ENCODE measurements at regions not wholly inside any gene's neighbourhood (a gene's known extent, or its start where the extent isn't known, plus 50 kb on each side); places are given as distances from the start of the nearest gene placed in this dataset.

- in situ Hi-C loops (cut with HindIII; ENCODE audit: low pct_unique_long_range_greater_than_20kb, low sequenced_read_pairs) = no loop called here
- no peak for DNase-seq (ENCODE audit: low read depth in 1 of 2, low spot score in 1 of 2)
- TF ChIP-seq JUND (IDR thresholded peaks at IDR 0.05; ENCODE audit: low read depth) = no peak
These were observed 100.8 kb upstream of the MYCN start for GRCh38 chr2:15839426-15840124.

GRCh38 chr2:15840148-15840547, 100.2 kb upstream of the MYCN start:
- DNase-seq (ENCODE audit: low read depth in 1 of 2, low spot score in 1 of 2) = no peak
- in situ Hi-C loops (cut with HindIII; ENCODE audit: low pct_unique_long_range_greater_than_20kb, low sequenced_read_pairs) = no loop called here
- TF ChIP-seq JUND (IDR thresholded peaks at IDR 0.05; ENCODE audit: low read depth) = no peak

- TF ChIP-seq JUND (IDR thresholded peaks at IDR 0.05; ENCODE audit: low read depth) = no peak
- DNase-seq (ENCODE audit: low read depth in 1 of 2, low spot score in 1 of 2) = no peak
- in situ Hi-C loops (cut with HindIII; ENCODE audit: low pct_unique_long_range_greater_than_20kb, low sequenced_read_pairs) = no loop called here
These were observed 99.4 kb upstream of the MYCN start for GRCh38 chr2:15840969-15841368.

GRCh38 chr2:15841776-15842560, 98.4 kb upstream of the MYCN start:
- no peak for TF ChIP-seq JUND (IDR thresholded peaks at IDR 0.05; ENCODE audit: low read depth)

GRCh38 chr2:15842758-15843666, 97.3 kb upstream of the MYCN start:
- TF ChIP-seq JUND (IDR thresholded peaks at IDR 0.05; ENCODE audit: low read depth) = no peak
- in situ Hi-C loops (cut with HindIII; ENCODE audit: low pct_unique_long_range_greater_than_20kb, low sequenced_read_pairs) = no loop called here
- no peak for DNase-seq (ENCODE audit: low read depth in 1 of 2, low spot score in 1 of 2)

More at GRCh38 chr2:15841776-15842560, 98.4 kb upstream of the MYCN start:
- in situ Hi-C loops (cut with HindIII; ENCODE audit: low pct_unique_long_range_greater_than_20kb, low sequenced_read_pairs) = no loop called here
- DNase-seq (ENCODE audit: low read depth in 1 of 2, low spot score in 1 of 2) = no peak

- no peak for TF ChIP-seq JUND (IDR thresholded peaks at IDR 0.05; ENCODE audit: low read depth)
- in situ Hi-C loops (cut with HindIII; ENCODE audit: low pct_unique_long_range_greater_than_20kb, low sequenced_read_pairs) = no loop called here
- no peak for DNase-seq (ENCODE audit: low read depth in 1 of 2, low spot score in 1 of 2)
These were observed 96.0 kb upstream of the MYCN start for GRCh38 chr2:15844211-15844801.

GRCh38 chr2:15845294-15845693, 95.1 kb upstream of the MYCN start:
- no peak for DNase-seq (ENCODE audit: low read depth in 1 of 2, low spot score in 1 of 2)
- in situ Hi-C loops (cut with HindIII; ENCODE audit: low pct_unique_long_range_greater_than_20kb, low sequenced_read_pairs) = no loop called here
- no peak for TF ChIP-seq JUND (IDR thresholded peaks at IDR 0.05; ENCODE audit: low read depth)

GRCh38 chr2:15845737-15846405, 94.5 kb upstream of the MYCN start:
- no peak for TF ChIP-seq JUND (IDR thresholded peaks at IDR 0.05; ENCODE audit: low read depth)
- no peak for DNase-seq (ENCODE audit: low read depth in 1 of 2, low spot score in 1 of 2)
- in situ Hi-C loops (cut with HindIII; ENCODE audit: low pct_unique_long_range_greater_than_20kb, low sequenced_read_pairs) = no loop called here

GRCh38 chr2:15846626-15847025, 93.7 kb upstream of the MYCN start:
- no peak for DNase-seq (ENCODE audit: low read depth in 1 of 2, low spot score in 1 of 2)
- no peak for TF ChIP-seq JUND (IDR thresholded peaks at IDR 0.05; ENCODE audit: low read depth)
- in situ Hi-C loops (cut with HindIII; ENCODE audit: low pct_unique_long_range_greater_than_20kb, low sequenced_read_pairs) = no loop called here

- in situ Hi-C loops (cut with HindIII; ENCODE audit: low pct_unique_long_range_greater_than_20kb, low sequenced_read_pairs) = no loop called here
- TF ChIP-seq JUND (IDR thresholded peaks at IDR 0.05; ENCODE audit: low read depth) = no peak
- DNase-seq (ENCODE audit: low read depth in 1 of 2, low spot score in 1 of 2) = no peak
These were observed 89.8 kb upstream of the MYCN start for GRCh38 chr2:15850534-15850933.

GRCh38 chr2:15851076-15851693, 89.2 kb upstream of the MYCN start:
- in situ Hi-C loops (cut with HindIII; ENCODE audit: low pct_unique_long_range_greater_than_20kb, low sequenced_read_pairs) = no loop called here
- no peak for TF ChIP-seq JUND (IDR thresholded peaks at IDR 0.05; ENCODE audit: low read depth)
- no peak for DNase-seq (ENCODE audit: low read depth in 1 of 2, low spot score in 1 of 2)

Data from T47D (cell line).